HEK293T (cell line): ENCODE measurements at regions not wholly inside any gene's neighbourhood (a gene's known extent, or its start where the extent isn't known, plus 50 kb on each side); places are given as distances from the start of the nearest gene placed in this dataset.

ENCODE experiments used
- CTCF ChIA-PET: fragments of 350-600 bp; formaldehyde crosslinking; extraction: SDS; loops from one replicate; lab custom pipeline; 2021; ENCODE audit warnings: antibody characterized with exemption, inconsistent platforms; lab: Yijun Ruan, JAX
- POLR2A ChIA-PET: fragments of 350-600 bp; formaldehyde crosslinking; extraction: SDS; loops from one replicate; lab custom pipeline; 2020; ENCODE audit warnings: antibody characterized with exemption, inconsistent platforms; lab: Yijun Ruan, JAX
- DNase-seq: peaks from one replicate; pipeline ENCODE4 v3.0.0; 2012; ENCODE audit warnings: mixed read lengths; ENCODE audit errors: extremely low spot score
- ARNT ChIP-seq: fragments of 450-650 bp; IDR thresholded peaks from 2 replicates; pipeline ENCODE4 v1.6.1; 2017; ENCODE audit warnings: mild to moderate bottlenecking
- BHLHE40 ChIP-seq: fragments of 450-650 bp; IDR thresholded peaks from 2 replicates; pipeline ENCODE4 v1.6.1; 2016; ENCODE audit warnings: mild to moderate bottlenecking, moderate library complexity, borderline replicate concordance
- CTBP1 ChIP-seq: fragments of 450-650 bp; IDR thresholded peaks from 2 replicates; pipeline ENCODE4 v1.6.1; 2016; ENCODE audit warnings: borderline replicate concordance
- ELF4 ChIP-seq: fragments of 450-650 bp; IDR thresholded peaks from 2 replicates; pipeline ENCODE4 v1.6.1; 2017; ENCODE audit warnings: antibody characterized with exemption
- FOXA1 ChIP-seq: fragments of 450-650 bp; IDR thresholded peaks from 2 replicates; pipeline ENCODE4 v1.6.1; 2016; ENCODE audit warnings: mild to moderate bottlenecking
- FOXK2 ChIP-seq: fragments of 450-650 bp; IDR thresholded peaks from 2 replicates; pipeline ENCODE4 v1.6.1; 2016; ENCODE audit warnings: mild to moderate bottlenecking
- FOXM1 ChIP-seq: fragments of 450-650 bp; IDR thresholded peaks from 2 replicates; pipeline ENCODE4 v1.6.1; 2017; ENCODE audit warnings: mild to moderate bottlenecking, borderline replicate concordance
- HDGF ChIP-seq: fragments of 450-650 bp; IDR thresholded peaks from 2 replicates; pipeline ENCODE4 v1.6.1; 2017; ENCODE audit warnings: antibody characterized with exemption, borderline replicate concordance
- L3MBTL2 ChIP-seq: fragments of 450-650 bp; conservative IDR thresholded peaks from 2 replicates; pipeline ENCODE4 v1.6.1; 2016; ENCODE audit warnings: mild to moderate bottlenecking
- LEF1 ChIP-seq: fragments of 450-650 bp; IDR thresholded peaks from 2 replicates; pipeline ENCODE4 v1.6.1; 2017; ENCODE audit warnings: mild to moderate bottlenecking, borderline replicate concordance
- NFRKB ChIP-seq: fragments of 450-650 bp; IDR thresholded peaks from 2 replicates; pipeline ENCODE4 v1.6.1; 2016; ENCODE audit warnings: mild to moderate bottlenecking, moderate library complexity
- PKNOX1 ChIP-seq: fragments of 450-650 bp; IDR thresholded peaks from 2 replicates; pipeline ENCODE4 v1.6.1; 2016
- SP1 ChIP-seq: fragments of 450-650 bp; IDR thresholded peaks from 2 replicates; pipeline ENCODE4 v1.6.1; 2017
- SUZ12 ChIP-seq: fragments of 450-650 bp; IDR thresholded peaks from 2 replicates; pipeline ENCODE4 v1.6.1; 2016; ENCODE audit warnings: mild to moderate bottlenecking
- TARDBP ChIP-seq: fragments of 450-650 bp; IDR thresholded peaks from 2 replicates; pipeline ENCODE4 v1.6.1; 2016
- ZNF384 ChIP-seq: fragments of 450-650 bp; IDR thresholded peaks from 2 replicates; pipeline ENCODE4 v1.6.1; 2016

- no peak for TF ChIP-seq FOXM1
Measured at GRCh38 chr1:115215703-115216521, 122.1 kb downstream of the NGF start.

GRCh38 chr1:115215110-115215509, 122.9 kb downstream of the NGF start:
- no peak for DNase-seq
- POLR2A ChIA-PET, result no interaction called here
- no peak for TF ChIP-seq BHLHE40
- no peak for TF ChIP-seq SUZ12
- TF ChIP-seq CTBP1, result no peak
- CTCF ChIA-PET, result no interaction called here

More at GRCh38 chr1:115215703-115216521, 122.1 kb downstream of the NGF start:
- ChIA-PET CTCF (no interaction called here), POLR2A (no interaction called here)
- no peak for DNase-seq

GRCh38 chr1:115214098-115214497, 124.0 kb downstream of the NGF start:
- no peak for DNase-seq
- TF ChIP-seq SP1 (no peak), HDGF (no peak), LEF1 (no peak), ZNF384 (no peak), BHLHE40 (no peak), SUZ12 (no peak), FOXA1 (no peak), TARDBP (no peak), ELF4 (no peak), CTBP1 (no peak), ARNT (no peak), L3MBTL2 (no peak)
- CTCF ChIA-PET, result interaction anchor here (0.6 kb wide), 2 partner anchors 41 to 116 kb away, joined by 3 to 4 read pairs; no protein-coding TSS in a partner anchor
- POLR2A ChIA-PET, result no interaction called here

- ChIA-PET CTCF (no interaction called here), POLR2A (no interaction called here)
- TF ChIP-seq BHLHE40, result no peak
- no peak for TF ChIP-seq CTBP1
- no peak for TF ChIP-seq FOXM1
- no peak for TF ChIP-seq FOXA1
- TF ChIP-seq TARDBP, result no peak
- TF ChIP-seq SUZ12, result no peak
- no peak for TF ChIP-seq HDGF
- no peak for TF ChIP-seq SP1
- no peak for TF ChIP-seq ELF4
- TF ChIP-seq FOXK2, result no peak
- TF ChIP-seq PKNOX1, result no peak
- TF ChIP-seq LEF1, result no peak
- TF ChIP-seq ARNT, result no peak
- no peak for TF ChIP-seq NFRKB
- TF ChIP-seq L3MBTL2, result no peak
- no peak for DNase-seq
Measured at GRCh38 chr1:115213130-115213529, 123.8 kb upstream of the TSPAN2 start.

GRCh38 chr1:115211071-115211745, 121.9 kb upstream of the TSPAN2 start:
- ChIA-PET POLR2A (no interaction called here), CTCF (interaction anchor here (1.2 kb wide), 1 partner anchor 28 kb away, joined by 4 read pairs; no protein-coding TSS in a partner anchor)
- no peak for DNase-seq
- TF ChIP-seq FOXM1 (no peak), LEF1 (no peak), FOXA1 (no peak), ELF4 (no peak), SUZ12 (no peak), HDGF (no peak), L3MBTL2 (no peak), PKNOX1 (no peak), TARDBP (no peak), ARNT (no peak), CTBP1 (no peak), FOXK2 (no peak), BHLHE40 (no peak), ZNF384 (no peak), SP1 (no peak), NFRKB (no peak)

GRCh38 chr1:115210302-115210711, 121.0 kb upstream of the TSPAN2 start:
- no peak for DNase-seq
- ChIA-PET POLR2A (no interaction called here), CTCF (no interaction called here)
- TF ChIP-seq FOXA1, result no peak
- TF ChIP-seq SP1, result no peak
- no peak for TF ChIP-seq ARNT
- TF ChIP-seq NFRKB, result no peak
- TF ChIP-seq L3MBTL2, result no peak
- no peak for TF ChIP-seq TARDBP
- no peak for TF ChIP-seq CTBP1
- TF ChIP-seq SUZ12, result no peak
- no peak for TF ChIP-seq ELF4
- TF ChIP-seq FOXM1, result no peak
- no peak for TF ChIP-seq PKNOX1
- TF ChIP-seq HDGF, result no peak
